HG02884 (cell line): ENCODE measurements at regions not wholly inside any gene's neighbourhood (a gene's known extent, or its start where the extent isn't known, plus 50 kb on each side); places are given as distances from the start of the nearest gene placed in this dataset.
"Not testable (repeated sequence)": the region's sequence is repeated elsewhere in the genome, so short reads cannot be mapped to it uniquely, and the experiment has no call there.

Experiments
- ATAC-seq: cut with Tn5 transposase; IDR thresholded peaks from one replicate; pipeline ENCODE4 v1.9.1; 2021; ENCODE audit warnings: mild to moderate bottlenecking, moderate library complexity; ENCODE audit not compliant: unreplicated experiment

GRCh38 chr12:20017802-20018201, 350.5 kb upstream of the PDE3A start:
- no peak for ATAC-seq

DNA sequence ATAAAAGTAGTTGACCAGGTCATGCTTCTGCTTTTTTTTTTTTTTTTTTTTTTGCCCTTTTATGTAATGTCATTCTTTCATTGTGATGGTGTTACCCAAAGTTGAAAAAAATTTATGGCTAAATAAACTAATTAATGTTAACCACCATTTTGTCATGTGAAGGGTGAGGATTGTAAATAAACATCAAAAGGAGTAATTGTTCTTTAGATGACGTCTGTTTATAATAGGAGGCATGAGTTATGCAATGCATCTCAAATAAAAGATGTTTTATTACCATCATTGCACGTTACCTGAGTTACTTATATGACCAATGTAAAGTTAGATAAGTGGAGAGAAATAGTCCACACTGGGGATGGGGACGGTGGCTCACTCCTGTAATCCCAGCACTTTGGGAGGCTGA, 349.9 kb upstream of the PDE3A start:
- no peak for ATAC-seq

DNA sequence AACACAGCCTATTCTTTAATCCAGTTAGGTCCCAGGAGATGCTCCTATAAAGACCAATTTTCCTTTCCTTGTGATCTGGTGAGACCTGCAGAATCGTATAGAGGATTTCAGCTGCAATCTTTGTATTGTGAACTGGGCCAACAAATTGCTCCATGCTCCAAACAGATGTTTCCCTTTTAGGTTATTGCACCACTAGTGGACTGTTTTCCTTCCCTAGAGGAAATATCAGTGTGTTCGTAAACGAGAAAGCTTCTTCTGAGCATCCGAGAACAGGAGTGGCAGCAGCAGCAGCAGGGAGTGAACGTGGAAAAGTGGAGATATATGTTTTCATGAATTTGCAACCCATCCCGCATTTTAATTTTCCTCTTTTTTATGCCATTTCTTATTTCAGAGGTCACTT, 344.1 kb upstream of the PDE3A start:
- no peak for ATAC-seq

DNA sequence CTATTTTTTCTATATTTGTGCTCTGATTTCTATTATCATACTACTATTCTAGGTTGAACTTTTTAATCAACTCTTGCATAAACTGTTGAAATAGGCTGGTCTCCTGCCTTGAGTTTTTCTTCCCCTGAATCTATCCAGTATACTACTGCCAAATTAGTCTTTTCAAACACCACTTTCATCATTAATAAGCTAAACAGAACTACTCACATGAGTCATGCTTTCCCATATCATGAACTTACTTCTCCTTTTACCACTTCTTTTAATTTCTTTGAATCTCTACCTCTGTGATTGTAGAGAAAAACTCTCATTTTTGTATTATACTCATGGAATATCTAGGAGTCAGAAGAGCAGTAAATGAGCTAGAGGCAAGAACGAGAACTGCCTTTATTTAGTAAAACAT, 340.3 kb upstream of the PDE3A start:
- no peak for ATAC-seq

DNA sequence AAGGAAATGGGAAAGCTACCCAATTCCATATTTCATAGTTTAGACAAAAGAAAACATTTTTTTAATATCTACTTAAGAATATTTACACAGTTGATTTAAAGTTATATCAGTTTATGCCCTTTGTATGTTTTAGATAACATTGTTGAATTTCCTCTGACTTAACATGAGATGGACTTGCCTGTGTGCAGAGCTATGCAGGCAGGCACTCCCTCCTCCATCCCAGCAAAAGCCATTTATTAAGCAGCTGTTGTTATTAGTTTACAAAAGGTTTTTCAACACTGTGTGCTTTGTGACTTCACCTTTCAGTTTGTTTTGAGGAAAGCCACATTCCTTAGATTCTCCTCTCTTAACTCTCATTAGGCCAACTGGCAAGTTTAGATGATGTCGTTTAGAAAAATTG, 337.5 kb upstream of the PDE3A start:
- ATAC-seq: no peak

GRCh38 chr12:20039562-20039961, 328.8 kb upstream of the PDE3A start:
- ATAC-seq: no peak

- ATAC-seq: no peak
Observed at GRCh38 chr12:20040184-20040583, 328.2 kb upstream of the PDE3A start.

- ATAC-seq: no peak
Observed at GRCh38 chr12:20040831-20041230, 327.5 kb upstream of the PDE3A start.

DNA sequence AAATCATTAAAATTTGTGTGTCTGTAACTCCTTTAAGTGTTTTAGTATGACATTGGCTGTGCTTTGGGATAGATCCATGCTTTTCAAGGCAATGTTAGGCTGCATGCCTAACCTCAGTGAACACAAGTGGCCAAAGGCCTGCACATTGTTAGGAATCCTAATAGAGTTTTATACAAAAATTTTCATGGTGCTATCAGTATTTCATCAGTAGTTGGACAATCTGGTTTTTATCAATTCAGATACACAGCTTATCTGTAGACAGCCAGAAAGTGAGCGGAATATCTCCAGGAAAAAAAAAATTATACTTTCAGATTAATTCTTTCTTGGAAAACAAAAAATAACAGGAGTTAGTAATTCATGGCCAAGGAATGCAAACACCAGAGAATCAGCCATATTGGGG, 324.0 kb upstream of the PDE3A start:
- ATAC-seq: no peak

DNA sequence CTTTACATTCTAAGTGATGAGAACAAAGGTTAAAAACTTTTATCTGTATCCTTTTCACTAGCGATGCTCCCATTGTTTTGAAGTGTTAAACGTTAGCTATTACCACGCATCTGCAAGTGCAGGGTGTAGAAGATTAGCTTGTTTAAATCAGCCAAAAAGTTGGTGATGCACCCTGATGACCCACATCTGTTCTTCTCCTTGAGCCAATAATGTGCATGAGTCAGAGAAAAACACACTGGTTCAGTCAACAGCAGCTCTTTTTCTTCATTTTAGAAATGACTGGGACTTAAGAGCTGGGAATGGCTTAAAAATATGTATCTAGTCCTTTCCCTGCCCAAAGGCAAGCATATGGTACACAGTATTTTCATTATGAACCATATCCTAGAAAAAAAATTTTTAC, 323.5 kb upstream of the PDE3A start:
- no peak for ATAC-seq

- no peak for ATAC-seq
Observed at GRCh38 chr12:20047901-20048300, 320.4 kb upstream of the PDE3A start.

- no peak for ATAC-seq
Observed at GRCh38 chr12:20050221-20050620, 318.1 kb upstream of the PDE3A start.

DNA sequence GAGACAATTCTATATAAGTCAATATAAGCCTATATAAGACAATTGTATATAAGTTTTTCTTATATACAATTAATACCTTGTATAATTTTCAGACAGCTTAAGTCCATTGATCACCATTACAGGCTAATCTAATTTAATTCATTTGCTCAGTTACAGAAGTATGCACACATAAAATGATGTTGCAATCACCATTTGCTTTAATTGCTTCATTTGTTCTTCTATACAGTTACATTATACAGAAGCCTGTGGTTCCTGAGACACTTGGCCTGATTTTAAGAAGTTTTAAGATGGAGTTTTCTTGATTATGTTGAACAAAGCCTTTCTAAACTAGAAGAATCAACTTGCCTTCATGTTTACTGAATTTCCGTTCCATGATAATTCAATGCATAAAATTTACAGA, 314.6 kb upstream of the PDE3A start:
- no peak for ATAC-seq

DNA sequence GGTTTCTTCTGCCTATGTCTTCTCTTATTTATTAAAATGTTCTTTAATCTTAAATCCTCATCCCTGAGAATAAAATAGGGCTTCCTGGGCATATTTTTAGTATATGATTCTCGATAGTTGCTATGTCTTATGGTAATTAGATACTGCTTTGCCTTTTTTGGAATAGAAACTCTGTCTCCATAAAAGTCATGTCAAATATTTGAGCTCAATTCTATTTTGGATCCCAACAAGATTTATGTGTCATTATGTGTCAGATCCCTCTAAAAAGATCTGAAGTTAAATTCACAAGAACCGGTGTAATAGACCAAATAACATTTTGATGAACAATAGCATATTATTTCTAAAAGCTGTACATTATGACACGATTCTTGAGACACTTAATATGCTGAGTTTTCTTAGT, 312.5 kb upstream of the PDE3A start:
- ATAC-seq: no peak

- ATAC-seq: no peak
Observed at GRCh38 chr12:20057398-20057797, 310.9 kb upstream of the PDE3A start.

GRCh38 chr12:20063116-20063515, 305.2 kb upstream of the PDE3A start:
- no peak for ATAC-seq

- no peak for ATAC-seq
Observed at GRCh38 chr12:20077618-20078017, 290.7 kb upstream of the PDE3A start.

- ATAC-seq: no peak
Observed at GRCh38 chr12:20089077-20089476, 279.3 kb upstream of the PDE3A start.

DNA sequence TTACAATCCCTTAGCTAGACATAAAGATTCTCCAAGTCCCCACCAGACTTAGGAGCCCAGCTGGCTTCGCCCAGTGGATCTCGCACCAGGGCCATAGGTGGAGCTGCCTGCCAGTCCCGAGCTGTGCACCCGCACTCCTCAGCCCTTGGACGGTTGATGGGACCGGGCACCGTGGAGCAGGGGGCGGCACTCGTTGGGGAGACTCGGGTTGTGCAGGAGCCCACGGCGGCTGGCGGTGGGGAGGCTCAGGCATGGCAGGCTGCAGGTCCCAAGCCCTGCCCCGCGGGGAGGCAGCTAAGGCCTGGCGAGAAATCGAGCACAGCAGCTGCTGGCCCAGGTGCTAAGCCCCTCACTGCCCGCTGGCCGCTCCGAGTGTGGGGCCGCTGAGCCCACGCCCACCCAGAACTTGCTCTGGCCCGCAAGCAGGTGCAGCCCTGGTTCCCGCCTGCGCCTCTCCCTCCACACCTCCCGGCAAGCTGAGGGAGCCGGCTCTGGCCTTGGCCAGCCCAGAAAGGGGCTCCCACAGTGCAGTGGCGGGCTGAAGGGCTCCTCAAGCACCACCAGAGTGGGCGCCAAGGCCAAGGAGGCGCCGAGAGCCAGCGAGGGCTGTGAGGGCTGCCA, 275.0 kb upstream of the PDE3A start:
- ATAC-seq: not testable (repeated sequence)

DNA sequence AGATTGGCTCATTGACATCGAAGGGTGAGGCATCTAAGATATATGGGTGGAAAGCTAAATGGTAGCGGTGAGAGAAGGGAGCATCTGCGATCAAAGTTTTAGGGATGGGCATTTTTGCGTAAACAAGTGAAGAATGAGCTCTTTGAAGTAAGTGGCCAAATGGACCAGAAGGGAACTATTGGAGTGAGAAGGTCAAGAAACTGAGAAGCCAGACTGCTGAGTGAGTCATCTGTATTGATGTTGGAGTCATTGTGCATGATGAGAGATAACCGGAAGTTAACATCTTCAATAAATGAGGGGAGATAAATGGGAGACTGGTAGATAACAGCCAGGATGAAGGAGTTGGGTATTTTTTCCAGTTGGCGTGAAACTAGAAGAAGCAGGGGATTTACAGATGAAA, 271.9 kb upstream of the PDE3A start:
- no peak for ATAC-seq

DNA sequence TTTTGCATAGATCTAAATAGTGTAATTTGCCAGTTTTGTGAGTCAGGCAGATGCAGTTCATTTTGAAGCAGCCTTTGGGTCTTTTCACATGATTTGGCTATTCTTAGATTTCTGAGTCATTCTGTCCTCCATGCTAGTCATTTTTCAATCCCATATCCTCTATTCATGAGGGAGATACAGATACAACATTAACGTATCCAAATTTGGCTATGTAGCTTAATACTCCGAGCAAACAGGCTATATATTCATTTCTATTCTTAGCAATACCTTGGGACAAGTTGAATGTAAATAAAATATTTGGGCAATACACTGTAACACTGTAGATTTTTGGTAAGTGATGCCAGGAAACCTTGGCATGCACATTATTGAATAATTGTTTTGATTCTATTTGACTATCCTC, 270.7 kb upstream of the PDE3A start:
- no peak for ATAC-seq

DNA sequence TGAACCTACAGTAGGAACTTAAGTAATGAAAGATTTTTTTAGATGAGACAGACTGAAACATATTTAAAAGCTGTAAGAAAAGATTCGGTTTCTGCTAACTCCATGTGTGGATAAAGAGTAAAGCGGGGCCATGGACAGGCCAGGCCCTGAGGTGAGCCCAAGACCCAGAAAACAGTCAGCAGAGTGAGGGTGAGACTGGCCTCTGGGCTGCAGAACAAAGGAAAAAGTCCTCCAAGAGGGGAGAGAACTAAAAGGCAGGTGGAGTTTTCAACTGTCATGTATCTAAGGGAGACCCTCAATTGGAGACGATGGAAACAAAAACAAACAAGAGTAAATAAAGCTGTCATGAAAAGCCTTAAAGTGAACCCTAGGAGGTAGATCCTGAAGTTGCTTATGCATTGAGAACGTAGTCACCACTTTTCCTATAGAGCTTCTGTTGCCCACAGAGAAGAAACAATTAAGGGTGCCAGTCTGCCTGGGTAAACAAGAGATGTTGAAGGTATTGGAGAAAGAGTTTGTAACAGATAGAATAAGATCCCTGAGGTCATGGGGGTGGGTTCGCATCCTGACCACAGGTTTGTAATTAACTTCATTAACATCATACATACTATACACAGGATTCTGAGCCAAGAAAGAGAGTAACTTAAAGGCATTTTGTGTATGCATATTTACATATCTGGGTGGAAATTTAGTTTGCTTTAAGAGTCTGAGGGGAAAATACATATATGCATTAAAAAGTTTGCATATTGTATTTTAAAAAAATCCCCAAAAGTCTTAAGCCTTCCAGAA, 268.7 kb upstream of the PDE3A start:
- no peak for ATAC-seq

GRCh38 chr12:20101046-20101445, 267.3 kb upstream of the PDE3A start:
- no peak for ATAC-seq
